ENCODE measurements at regions not wholly inside any gene's neighbourhood (a gene's known extent, or its start where the extent isn't known, plus 50 kb on each side); places are given as distances from the start of the nearest gene placed in this dataset.
A peak's percentile ranks its signal among the peaks of the same experiment; 100 is the strongest.
"Not testable (repeated sequence)": the region's sequence is repeated elsewhere in the genome, so short reads cannot be mapped to it uniquely, and the experiment has no call there.

- DNase-seq = no peak
Measured at GRCh38 chr1:230509281-230509977, 83.3 kb upstream of the PGBD5 start.

GRCh38 chr1:230507666-230508402 is 81.7 kb upstream of the PGBD5 start:
- no peak for DNase-seq

GRCh38 chr1:230507236-230507635 is 81.1 kb upstream of the PGBD5 start:
- DNase-seq = no peak

- no peak for DNase-seq
Measured at GRCh38 chr1:230506451-230506850, 80.3 kb upstream of the PGBD5 start.

- DNase-seq = no peak
Measured at GRCh38 chr1:230504310-230504709, 78.2 kb upstream of the PGBD5 start.

- DNase-seq = no peak
Measured at GRCh38 chr1:230503726-230504125, 77.6 kb upstream of the PGBD5 start.

GRCh38 chr1:230502996-230503395 is 76.9 kb upstream of the PGBD5 start:
- no peak for DNase-seq

GRCh38 chr1:230502306-230502705 is 76.2 kb upstream of the PGBD5 start:
- no peak for DNase-seq

- DNase-seq = no peak
Measured at GRCh38 chr1:230501849-230502248, 75.7 kb upstream of the PGBD5 start.

GRCh38 chr1:230501242-230501641 is 75.1 kb upstream of the PGBD5 start:
- no peak for DNase-seq

- no peak for DNase-seq
Measured at GRCh38 chr1:230500063-230500462, 73.9 kb upstream of the PGBD5 start.

GRCh38 chr1:230499496-230499895 is 73.4 kb upstream of the PGBD5 start:
- no peak for DNase-seq

GRCh38 chr1:230498704-230499103 is 72.6 kb upstream of the PGBD5 start:
- DNase-seq = no peak

- DNase-seq = no peak
Measured at GRCh38 chr1:230496451-230496850, 70.3 kb upstream of the PGBD5 start.

- peak; percentile 2 to 19 for DNase-seq
Measured at GRCh38 chr1:230495891-230496385, 69.8 kb upstream of the PGBD5 start.

- DNase-seq = no peak
Measured at GRCh38 chr1:230495076-230495475, 68.9 kb upstream of the PGBD5 start.

- no peak for DNase-seq
Measured at GRCh38 chr1:230494514-230494913, 68.4 kb upstream of the PGBD5 start.

GRCh38 chr1:230494026-230494425 is 67.9 kb upstream of the PGBD5 start:
- no peak for DNase-seq

- DNase-seq = no peak
Measured at GRCh38 chr1:230493264-230493663, 67.1 kb upstream of the PGBD5 start.

GRCh38 chr1:230490436-230490835 is 64.3 kb upstream of the PGBD5 start:
- DNase-seq = no peak

- no peak for DNase-seq
Measured at GRCh38 chr1:230487773-230488428, 61.8 kb upstream of the PGBD5 start.

GRCh38 chr1:230476622-230477003 is 50.5 kb upstream of the PGBD5 start:
- no peak for DNase-seq

- not testable (repeated sequence) for DNase-seq
Measured at GRCh38 chr1:230475856-230476621, 49.9 kb upstream of the PGBD5 start.

Data from stimulated activated CD4-positive, alpha-beta T cell treated with anti-CD3 and anti-CD28 coated beads, Interleukin-2, amount 100 ng/mL, for 24 hours (primary cell).